OCI-LY7 (cell line): ENCODE measurements at regions not wholly inside any gene's neighbourhood (a gene's known extent, or its start where the extent isn't known, plus 50 kb on each side); places are given as distances from the start of the nearest gene placed in this dataset.
"Not testable (repeated sequence)": the region's sequence is repeated elsewhere in the genome, so short reads cannot be mapped to it uniquely, and the experiment has no call there.

ENCODE experiments used
- CTCF ChIP-seq: fragments of 200-600 bp; sonication (generic); conservative IDR thresholded peaks from 2 replicates; pipeline ENCODE4 v1.5.1; 2014; ENCODE audit warnings: mild to moderate bottlenecking, antibody characterized with exemption, low read length, moderate library complexity, mixed read lengths
- EZH2phosphoT487 ChIP-seq: fragments of 200-600 bp; sonication (generic); IDR thresholded peaks from 2 replicates; pipeline ENCODE4 v1.6.1; 2018; ENCODE audit warnings: low read depth, borderline replicate concordance, mild to moderate bottlenecking, mixed run types, antibody characterized with exemption, low read length, moderate library complexity, mixed read lengths

GRCh38 chrX:66744519-66744918, 105.6 kb upstream of the EDA2R start:
- TF ChIP-seq CTCF, EZH2phosphoT487: not testable (repeated sequence)
